ENCODE measurements at regions not wholly inside any gene's neighbourhood (a gene's known extent, or its start where the extent isn't known, plus 50 kb on each side); places are given as distances from the start of the nearest gene placed in this dataset.
"Not testable (repeated sequence)": the region's sequence is repeated elsewhere in the genome, so short reads cannot be mapped to it uniquely, and the experiment has no call there.

DNA sequence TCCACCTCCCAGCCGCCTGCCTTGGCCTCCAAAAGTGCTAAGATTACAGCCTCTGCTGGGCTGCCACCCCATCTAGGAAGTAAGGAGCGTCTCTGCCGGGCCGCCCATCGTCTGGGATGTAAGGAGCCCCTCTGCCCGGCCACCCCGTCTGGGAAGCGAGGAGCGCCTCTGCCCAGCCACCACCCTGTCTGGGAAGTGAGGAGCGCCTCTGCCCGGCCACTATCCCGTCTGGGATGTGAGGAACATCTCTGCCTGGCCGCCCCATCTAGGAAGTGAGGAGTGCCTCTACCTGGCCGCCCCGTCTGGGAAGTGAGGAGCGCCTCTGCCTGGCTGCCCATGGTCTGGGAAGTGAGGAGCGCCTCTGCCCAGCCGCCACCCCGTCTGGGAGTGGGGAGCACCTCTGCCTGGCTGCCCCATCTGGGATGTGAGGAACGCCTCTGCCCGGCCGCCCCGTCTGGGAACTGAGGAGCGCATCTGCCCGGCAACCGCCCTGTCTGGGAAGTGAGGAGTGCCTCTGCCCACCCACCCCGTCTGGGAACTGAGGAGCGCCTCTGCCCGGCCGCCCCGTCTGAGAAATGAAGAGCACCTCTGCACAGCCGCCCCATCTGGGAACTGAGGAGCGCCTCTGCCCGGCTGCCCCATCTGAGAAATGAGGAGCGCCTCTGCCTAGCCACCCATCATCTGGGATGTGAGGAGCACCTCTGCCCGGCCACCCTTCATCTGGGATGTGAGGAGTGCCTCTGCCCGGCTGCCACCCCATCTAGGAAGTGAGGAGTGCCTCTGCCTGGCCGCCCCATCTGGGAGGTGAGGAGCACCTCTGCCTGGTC lies 137.8 kb upstream of the PALMD start:
- TF ChIP-seq CTCF (IDR thresholded peaks at IDR 0.05; ENCODE audit: insufficient read depth, low read length) = no peak
- DNase-seq (ENCODE audit: low read depth) = no peak

DNA sequence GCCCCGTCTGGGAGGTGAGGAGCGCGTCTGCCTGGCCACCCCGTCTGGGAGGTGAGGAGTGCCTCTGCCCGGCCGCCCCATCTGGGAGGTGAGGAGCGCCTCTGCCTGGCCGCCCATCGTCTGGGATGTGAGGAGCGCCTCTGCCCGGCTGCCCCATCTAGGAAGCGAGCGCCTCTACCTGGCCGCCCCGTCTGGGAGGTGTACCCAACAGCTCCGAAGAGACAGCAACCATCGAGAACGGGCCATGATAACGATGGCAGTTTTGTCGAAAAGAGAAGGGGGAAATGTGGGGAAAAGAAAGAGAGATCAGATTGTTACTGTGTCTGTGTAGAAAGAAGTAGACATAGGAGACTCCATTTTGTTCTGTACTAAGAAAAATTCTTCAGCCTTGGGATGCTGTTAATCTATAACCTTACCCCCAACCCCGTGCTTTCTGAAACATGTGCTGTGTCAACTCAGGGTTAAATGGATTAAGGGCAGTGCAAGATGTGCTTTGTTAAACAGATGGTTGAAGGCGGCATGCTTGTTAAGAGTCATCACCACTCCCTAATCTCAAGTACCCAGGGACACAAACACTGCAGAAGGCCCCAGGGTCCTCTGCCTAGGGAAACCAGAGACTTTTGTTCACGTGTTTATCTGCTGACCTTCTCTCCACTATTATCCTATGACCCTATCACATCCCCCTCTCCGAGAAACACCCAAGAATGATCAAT lies 137.0 kb upstream of the PALMD start:
- DNase-seq (ENCODE audit: low read depth); H3K4me3 ChIP-seq (ENCODE audit: low read depth, low read length): not testable (repeated sequence)

More for the DNA sequence above, 137.8 kb upstream of the PALMD start:
- H3K4me3 ChIP-seq (ENCODE audit: low read depth, low read length) = no peak overlapping the region

- DNase-seq (ENCODE audit: low read depth) = not testable (repeated sequence)
These were observed 130.9 kb upstream of the PALMD start for GRCh38 chr1:99514823-99515552.

GRCh38 chr1:99516141-99516540 lies 129.8 kb upstream of the PALMD start:
- DNase-seq (ENCODE audit: low read depth) = no peak
- H3K4me3 ChIP-seq (ENCODE audit: low read depth, low read length) = no peak overlapping the region
- no peak for TF ChIP-seq CTCF (IDR thresholded peaks at IDR 0.05; ENCODE audit: insufficient read depth, low read length)

More at GRCh38 chr1:99514823-99515552, 130.9 kb upstream of the PALMD start:
- not testable (repeated sequence) for H3K4me3 ChIP-seq (ENCODE audit: low read depth, low read length)

DNA sequence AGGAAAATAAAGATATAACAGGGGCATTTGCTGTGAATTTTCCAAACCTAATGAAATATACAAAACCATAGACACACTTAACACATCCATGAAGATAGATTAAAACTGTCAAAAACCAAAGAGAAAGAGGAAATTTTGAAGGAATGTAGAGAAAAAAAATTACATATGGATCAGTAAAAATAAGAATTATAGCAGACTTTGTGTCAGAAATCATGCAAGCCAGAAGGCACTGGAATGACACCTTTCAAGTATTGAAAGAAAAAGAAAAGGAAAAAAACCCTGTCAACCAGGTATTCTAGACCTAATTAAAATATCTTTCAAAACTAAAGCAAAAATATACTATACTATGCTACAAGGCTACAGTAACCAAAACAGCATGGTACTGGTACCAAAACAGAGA lies 125.8 kb upstream of the PALMD start:
- no peak for TF ChIP-seq CTCF (IDR thresholded peaks at IDR 0.05; ENCODE audit: insufficient read depth, low read length)
- H3K4me3 ChIP-seq (ENCODE audit: low read depth, low read length) = no peak overlapping the region
- DNase-seq (ENCODE audit: low read depth) = no peak

DNA sequence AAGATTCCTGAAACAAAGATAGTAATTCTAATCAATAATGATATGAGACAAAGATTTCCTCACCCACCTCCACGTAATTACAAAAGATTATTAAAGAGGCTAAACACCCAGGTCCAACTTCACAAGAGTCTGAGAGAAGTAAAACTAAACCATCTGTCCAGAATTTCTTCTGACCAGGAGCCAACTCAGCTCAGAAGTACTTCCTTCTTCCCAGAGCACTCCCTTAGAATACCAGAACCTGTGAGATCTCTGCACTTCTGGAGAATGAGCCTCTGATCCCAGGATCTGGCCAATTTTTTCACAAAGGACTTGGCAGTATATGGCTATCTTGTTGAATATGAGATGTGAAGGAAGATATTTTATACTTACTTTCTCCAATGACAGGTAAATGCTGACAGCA lies 120.6 kb upstream of the PALMD start:
- peak; percentile 19 for DNase-seq (ENCODE audit: low read depth)
- TF ChIP-seq CTCF (IDR thresholded peaks at IDR 0.05; ENCODE audit: insufficient read depth, low read length) = no peak
- H3K4me3 ChIP-seq (ENCODE audit: low read depth, low read length) = no peak overlapping the region

- DNase-seq (ENCODE audit: low read depth) = peak; percentile 47
- peak; percentile 43 for TF ChIP-seq CTCF (IDR thresholded peaks at IDR 0.05; ENCODE audit: insufficient read depth, low read length)
- no peak overlapping the region for H3K4me3 ChIP-seq (ENCODE audit: low read depth, low read length)
These were observed 118.8 kb upstream of the PALMD start for GRCh38 chr1:99527078-99527477.
